Esophagus squamous epithelium (tissue), 4 donors: ENCODE measurements at regions not wholly inside any gene's neighbourhood (a gene's known extent, or its start where the extent isn't known, plus 50 kb on each side); places are given as distances from the start of the nearest gene placed in this dataset.

ENCODE experiments used
- POLR2A ChIP-seq, 4 donors: fragments of 450-650 bp; IDR thresholded peaks; one replicate each; pipeline ENCODE4 v1.6.1; 2017; ENCODE audit warnings: antibody characterized with exemption in 4 of 4, mild to moderate bottlenecking in 4 of 4, moderate library complexity in 3 of 4
- TF ChIP-seq, protein P1 (sequence below), 6 experiments: fragments of 450-650 bp in 4 of 6; fragments of 200-600 bp in 2 of 6; sonication (generic) in 2 of 6; IDR thresholded peaks; one replicate each; pipeline ENCODE4 v1.5.1; 2016 to 2019; ENCODE audit warnings: antibody characterized with exemption in 6 of 6, mild to moderate bottlenecking in 4 of 6, moderate library complexity in 4 of 6

DNA sequence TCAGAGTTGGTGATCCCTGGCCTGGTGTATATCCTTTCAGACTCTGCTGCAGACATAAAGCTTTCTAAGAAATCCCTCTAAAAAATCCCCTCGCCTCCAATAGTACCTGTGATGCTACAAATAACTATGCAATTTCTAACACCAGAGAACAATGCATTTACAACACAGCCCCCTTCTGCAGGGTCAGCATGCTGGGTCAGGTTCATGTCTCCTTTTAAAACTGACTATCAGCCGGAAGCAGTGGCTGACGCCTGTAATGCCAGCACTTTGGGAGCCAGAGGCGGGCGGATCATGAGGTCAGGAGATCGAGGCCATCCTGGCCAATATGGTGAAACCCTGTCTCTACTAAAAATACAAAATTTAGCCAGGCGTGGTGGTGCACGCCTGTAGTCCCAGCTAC lies 77.0 kb upstream of the SPATA12 start:
- TF ChIP-seq, protein P1, sequence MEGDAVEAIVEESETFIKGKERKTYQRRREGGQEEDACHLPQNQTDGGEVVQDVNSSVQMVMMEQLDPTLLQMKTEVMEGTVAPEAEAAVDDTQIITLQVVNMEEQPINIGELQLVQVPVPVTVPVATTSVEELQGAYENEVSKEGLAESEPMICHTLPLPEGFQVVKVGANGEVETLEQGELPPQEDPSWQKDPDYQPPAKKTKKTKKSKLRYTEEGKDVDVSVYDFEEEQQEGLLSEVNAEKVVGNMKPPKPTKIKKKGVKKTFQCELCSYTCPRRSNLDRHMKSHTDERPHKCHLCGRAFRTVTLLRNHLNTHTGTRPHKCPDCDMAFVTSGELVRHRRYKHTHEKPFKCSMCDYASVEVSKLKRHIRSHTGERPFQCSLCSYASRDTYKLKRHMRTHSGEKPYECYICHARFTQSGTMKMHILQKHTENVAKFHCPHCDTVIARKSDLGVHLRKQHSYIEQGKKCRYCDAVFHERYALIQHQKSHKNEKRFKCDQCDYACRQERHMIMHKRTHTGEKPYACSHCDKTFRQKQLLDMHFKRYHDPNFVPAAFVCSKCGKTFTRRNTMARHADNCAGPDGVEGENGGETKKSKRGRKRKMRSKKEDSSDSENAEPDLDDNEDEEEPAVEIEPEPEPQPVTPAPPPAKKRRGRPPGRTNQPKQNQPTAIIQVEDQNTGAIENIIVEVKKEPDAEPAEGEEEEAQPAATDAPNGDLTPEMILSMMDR (IDR thresholded peaks at IDR 0.05), result no peak
- no peak for TF ChIP-seq POLR2A (IDR thresholded peaks at IDR 0.05)
